Liver (tissue), 3 donors: ENCODE measurements at regions not wholly inside any gene's neighbourhood (a gene's known extent, or its start where the extent isn't known, plus 50 kb on each side); places are given as distances from the start of the nearest gene placed in this dataset.

ENCODE experiments used
- EGR1 ChIP-seq, 2 donors: IDR thresholded peaks; 2 replicates each; pipeline ENCODE4 v1.6.1; 2016 to 2018; ENCODE audit warnings: antibody characterized with exemption in 2 of 2, low read depth in 2 of 2
- GABPA ChIP-seq, 2 donors: IDR thresholded peaks in 1 of 2; conservative IDR thresholded peaks in 1 of 2; 2 replicates each; pipeline ENCODE4 v1.6.1; 2016; ENCODE audit warnings: antibody characterized with exemption in 2 of 2, mild to moderate bottlenecking in 1 of 2, moderate library complexity in 1 of 2
- JUND ChIP-seq, 2 donors: IDR thresholded peaks; 2 replicates each; pipeline ENCODE4 v1.6.1; 2016; ENCODE audit warnings: antibody characterized with exemption in 2 of 2
- NR2F2 ChIP-seq: IDR thresholded peaks from 2 replicates; pipeline ENCODE4 v1.6.1; 2016; ENCODE audit warnings: antibody characterized with exemption
- RAD21 ChIP-seq, 2 donors: IDR thresholded peaks; 2 replicates each; pipeline ENCODE4 v1.6.1; 2016; ENCODE audit warnings: antibody characterized with exemption in 2 of 2, mild to moderate bottlenecking in 2 of 2
- SP1 ChIP-seq: IDR thresholded peaks from 2 replicates; pipeline ENCODE4 v1.6.1; 2018; ENCODE audit warnings: antibody characterized with exemption, mild to moderate bottlenecking
- TAF1 ChIP-seq: conservative IDR thresholded peaks from 2 replicates; pipeline ENCODE4 v1.6.1; 2016; ENCODE audit warnings: antibody characterized with exemption, mild to moderate bottlenecking
- TF ChIP-seq, protein P1 (sequence below): fragments of 150-350 bp; IDR thresholded peaks from 2 replicates; pipeline ENCODE4 v1.5.1; 2017; ENCODE audit warnings: improper control_type of control experiment, low read depth, low read length; ENCODE audit not compliant: missing input control
- TF ChIP-seq, protein P2 (sequence below): IDR thresholded peaks from 2 replicates; pipeline ENCODE4 v1.6.1; 2016; ENCODE audit warnings: antibody characterized with exemption
- TF ChIP-seq, protein P3 (sequence below): IDR thresholded peaks from 2 replicates; pipeline ENCODE4 v1.6.1; 2016; ENCODE audit warnings: antibody characterized with exemption
- TF ChIP-seq, protein P4 (sequence below): IDR thresholded peaks from 2 replicates; pipeline ENCODE4 v1.6.1; 2016; ENCODE audit warnings: antibody characterized with exemption
- TF ChIP-seq, protein P5 (sequence below): IDR thresholded peaks from 2 replicates; pipeline ENCODE4 v1.6.1; 2016; ENCODE audit warnings: antibody characterized with exemption, mild to moderate bottlenecking
- donor health status: healthy.
- donor health status: healthy.

DNA sequence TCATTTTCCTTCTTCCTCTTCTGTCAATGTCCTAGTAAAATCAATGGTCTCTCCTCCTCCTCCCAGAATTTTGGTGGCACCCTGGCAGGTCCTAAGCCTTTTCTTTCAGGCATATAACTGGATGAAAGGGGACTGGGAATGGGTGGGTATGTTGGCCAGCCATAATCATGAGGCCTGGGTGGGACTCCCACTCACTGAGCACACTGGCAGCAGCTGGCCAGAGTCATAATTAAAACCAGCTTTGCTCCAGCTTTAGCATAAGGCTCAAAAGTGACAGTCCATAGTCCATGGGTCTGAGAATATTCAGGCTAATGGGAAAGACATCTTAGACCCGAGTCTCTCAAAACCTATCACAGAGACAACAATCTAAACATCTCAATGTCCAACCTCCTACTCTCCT lies 190.0 kb upstream of the BTBD3 start:
- TF ChIP-seq, protein P1, sequence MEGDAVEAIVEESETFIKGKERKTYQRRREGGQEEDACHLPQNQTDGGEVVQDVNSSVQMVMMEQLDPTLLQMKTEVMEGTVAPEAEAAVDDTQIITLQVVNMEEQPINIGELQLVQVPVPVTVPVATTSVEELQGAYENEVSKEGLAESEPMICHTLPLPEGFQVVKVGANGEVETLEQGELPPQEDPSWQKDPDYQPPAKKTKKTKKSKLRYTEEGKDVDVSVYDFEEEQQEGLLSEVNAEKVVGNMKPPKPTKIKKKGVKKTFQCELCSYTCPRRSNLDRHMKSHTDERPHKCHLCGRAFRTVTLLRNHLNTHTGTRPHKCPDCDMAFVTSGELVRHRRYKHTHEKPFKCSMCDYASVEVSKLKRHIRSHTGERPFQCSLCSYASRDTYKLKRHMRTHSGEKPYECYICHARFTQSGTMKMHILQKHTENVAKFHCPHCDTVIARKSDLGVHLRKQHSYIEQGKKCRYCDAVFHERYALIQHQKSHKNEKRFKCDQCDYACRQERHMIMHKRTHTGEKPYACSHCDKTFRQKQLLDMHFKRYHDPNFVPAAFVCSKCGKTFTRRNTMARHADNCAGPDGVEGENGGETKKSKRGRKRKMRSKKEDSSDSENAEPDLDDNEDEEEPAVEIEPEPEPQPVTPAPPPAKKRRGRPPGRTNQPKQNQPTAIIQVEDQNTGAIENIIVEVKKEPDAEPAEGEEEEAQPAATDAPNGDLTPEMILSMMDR, result no peak
- TF ChIP-seq, protein P2, sequence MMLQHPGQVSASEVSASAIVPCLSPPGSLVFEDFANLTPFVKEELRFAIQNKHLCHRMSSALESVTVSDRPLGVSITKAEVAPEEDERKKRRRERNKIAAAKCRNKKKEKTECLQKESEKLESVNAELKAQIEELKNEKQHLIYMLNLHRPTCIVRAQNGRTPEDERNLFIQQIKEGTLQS, result no peak
- no peak for TF ChIP-seq GABPA (IDR thresholded peaks at IDR 0.05 in 1 of 2, conservative IDR thresholded peaks at IDR 0.05 in 1 of 2)
- TF ChIP-seq JUND (IDR thresholded peaks at IDR 0.05), result no peak
- TF ChIP-seq, protein P3, sequence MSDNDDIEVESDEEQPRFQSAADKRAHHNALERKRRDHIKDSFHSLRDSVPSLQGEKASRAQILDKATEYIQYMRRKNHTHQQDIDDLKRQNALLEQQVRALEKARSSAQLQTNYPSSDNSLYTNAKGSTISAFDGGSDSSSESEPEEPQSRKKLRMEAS, result no peak
- TF ChIP-seq, protein P4, sequence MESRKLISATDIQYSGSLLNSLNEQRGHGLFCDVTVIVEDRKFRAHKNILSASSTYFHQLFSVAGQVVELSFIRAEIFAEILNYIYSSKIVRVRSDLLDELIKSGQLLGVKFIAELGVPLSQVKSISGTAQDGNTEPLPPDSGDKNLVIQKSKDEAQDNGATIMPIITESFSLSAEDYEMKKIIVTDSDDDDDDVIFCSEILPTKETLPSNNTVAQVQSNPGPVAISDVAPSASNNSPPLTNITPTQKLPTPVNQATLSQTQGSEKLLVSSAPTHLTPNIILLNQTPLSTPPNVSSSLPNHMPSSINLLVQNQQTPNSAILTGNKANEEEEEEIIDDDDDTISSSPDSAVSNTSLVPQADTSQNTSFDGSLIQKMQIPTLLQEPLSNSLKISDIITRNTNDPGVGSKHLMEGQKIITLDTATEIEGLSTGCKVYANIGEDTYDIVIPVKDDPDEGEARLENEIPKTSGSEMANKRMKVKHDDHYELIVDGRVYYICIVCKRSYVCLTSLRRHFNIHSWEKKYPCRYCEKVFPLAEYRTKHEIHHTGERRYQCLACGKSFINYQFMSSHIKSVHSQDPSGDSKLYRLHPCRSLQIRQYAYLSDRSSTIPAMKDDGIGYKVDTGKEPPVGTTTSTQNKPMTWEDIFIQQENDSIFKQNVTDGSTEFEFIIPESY, result no peak
- TF ChIP-seq TAF1, result no peak
- TF ChIP-seq RAD21 (IDR thresholded peaks at IDR 0.05), result no peak
- TF ChIP-seq EGR1 (IDR thresholded peaks at IDR 0.05; ENCODE audit: low read depth in 2 of 2), result no peak
- TF ChIP-seq NR2F2, result no peak
- TF ChIP-seq, protein P5, sequence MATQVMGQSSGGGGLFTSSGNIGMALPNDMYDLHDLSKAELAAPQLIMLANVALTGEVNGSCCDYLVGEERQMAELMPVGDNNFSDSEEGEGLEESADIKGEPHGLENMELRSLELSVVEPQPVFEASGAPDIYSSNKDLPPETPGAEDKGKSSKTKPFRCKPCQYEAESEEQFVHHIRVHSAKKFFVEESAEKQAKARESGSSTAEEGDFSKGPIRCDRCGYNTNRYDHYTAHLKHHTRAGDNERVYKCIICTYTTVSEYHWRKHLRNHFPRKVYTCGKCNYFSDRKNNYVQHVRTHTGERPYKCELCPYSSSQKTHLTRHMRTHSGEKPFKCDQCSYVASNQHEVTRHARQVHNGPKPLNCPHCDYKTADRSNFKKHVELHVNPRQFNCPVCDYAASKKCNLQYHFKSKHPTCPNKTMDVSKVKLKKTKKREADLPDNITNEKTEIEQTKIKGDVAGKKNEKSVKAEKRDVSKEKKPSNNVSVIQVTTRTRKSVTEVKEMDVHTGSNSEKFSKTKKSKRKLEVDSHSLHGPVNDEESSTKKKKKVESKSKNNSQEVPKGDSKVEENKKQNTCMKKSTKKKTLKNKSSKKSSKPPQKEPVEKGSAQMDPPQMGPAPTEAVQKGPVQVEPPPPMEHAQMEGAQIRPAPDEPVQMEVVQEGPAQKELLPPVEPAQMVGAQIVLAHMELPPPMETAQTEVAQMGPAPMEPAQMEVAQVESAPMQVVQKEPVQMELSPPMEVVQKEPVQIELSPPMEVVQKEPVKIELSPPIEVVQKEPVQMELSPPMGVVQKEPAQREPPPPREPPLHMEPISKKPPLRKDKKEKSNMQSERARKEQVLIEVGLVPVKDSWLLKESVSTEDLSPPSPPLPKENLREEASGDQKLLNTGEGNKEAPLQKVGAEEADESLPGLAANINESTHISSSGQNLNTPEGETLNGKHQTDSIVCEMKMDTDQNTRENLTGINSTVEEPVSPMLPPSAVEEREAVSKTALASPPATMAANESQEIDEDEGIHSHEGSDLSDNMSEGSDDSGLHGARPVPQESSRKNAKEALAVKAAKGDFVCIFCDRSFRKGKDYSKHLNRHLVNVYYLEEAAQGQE, result no peak
- no peak for TF ChIP-seq SP1
